Osteoblast (primary cell): ENCODE measurements at regions not wholly inside any gene's neighbourhood (a gene's known extent, or its start where the extent isn't known, plus 50 kb on each side); places are given as distances from the start of the nearest gene placed in this dataset.

Source experiments
- DNase-seq: peaks from one replicate; pipeline ENCODE4 v3.0.0; 2011; ENCODE audit warnings: low spot score, mixed read lengths; ENCODE audit not compliant: insufficient read length; ENCODE audit errors: missing footprints
- H2AFZ ChIP-seq: 2 replicates; pipeline ENCODE4 v1.6.0; 2011; ENCODE audit warnings: mild to moderate bottlenecking, low read length
- H3K27ac ChIP-seq: 2 replicates; pipeline ENCODE4 v1.5.1; 2011; ENCODE audit warnings: mild to moderate bottlenecking, low read depth, low read length, moderate library complexity
- H3K27me3 ChIP-seq: 2 replicates; pipeline ENCODE4 v1.6.0; 2012; ENCODE audit warnings: mild to moderate bottlenecking, control low read depth, inconsistent platforms, low read length, moderate library complexity; ENCODE audit not compliant: insufficient read depth
- H3K36me3 ChIP-seq: 2 replicates; pipeline ENCODE4 v1.5.1; 2011; ENCODE audit warnings: mild to moderate bottlenecking, low read length, control low read depth, moderate library complexity; ENCODE audit not compliant: insufficient read depth
- H3K4me1 ChIP-seq: 2 replicates; pipeline ENCODE4 v1.5.1; 2011; ENCODE audit warnings: mild to moderate bottlenecking, low read length, control low read depth, moderate library complexity; ENCODE audit not compliant: insufficient read depth
- H3K4me2 ChIP-seq: 2 replicates; pipeline ENCODE4 v1.6.0; 2011; ENCODE audit warnings: mild to moderate bottlenecking, low read length; ENCODE audit not compliant: insufficient read depth
- H3K4me3 ChIP-seq: fragments of 200-600 bp; sonication (generic); 3 replicates; pipeline ENCODE4 v1.5.1; 2012; ENCODE audit warnings: mild to moderate bottlenecking, low read length, inconsistent platforms; ENCODE audit not compliant: insufficient read depth
- H3K79me2 ChIP-seq: 2 replicates; pipeline ENCODE4 v1.6.0; 2012; ENCODE audit warnings: mild to moderate bottlenecking, low read length, control low read depth, inconsistent platforms; ENCODE audit not compliant: insufficient read depth
- H3K9me3 ChIP-seq: 2 replicates; pipeline ENCODE4 v1.5.1; 2011; ENCODE audit warnings: low read depth, low read length, control low read depth
- H4K20me1 ChIP-seq: 2 replicates; pipeline ENCODE4 v1.6.0; 2012; ENCODE audit warnings: mild to moderate bottlenecking, low read length, control low read depth; ENCODE audit not compliant: insufficient read depth
- CTCF ChIP-seq: IDR thresholded peaks from 2 replicates; pipeline ENCODE4 v1.5.1; 2011; ENCODE audit warnings: mild to moderate bottlenecking, low read depth, low read length, moderate library complexity; ENCODE audit errors: extremely low read depth

- no peaks in the 10 kb centered on the region for H3K9me3 ChIP-seq
- no peak overlapping the region for H3K4me3 ChIP-seq
- no peaks in the 10 kb centered on the region for H3K27me3 ChIP-seq
- H4K20me1 ChIP-seq: no peaks in the 10 kb centered on the region
- DNase-seq: no peak
- no peaks in the 10 kb centered on the region for H3K36me3 ChIP-seq
- TF ChIP-seq CTCF: peak; percentile 11
- no peaks in the 10 kb centered on the region for H3K79me2 ChIP-seq
- H3K4me1 ChIP-seq: no peaks in the 10 kb centered on the region
- H3K4me2 ChIP-seq: no peak overlapping the region
- no peak overlapping the region for H3K27ac ChIP-seq
- no peak overlapping the region for H2AFZ ChIP-seq
Observed at GRCh38 chr13:76223565-76223964, 587.4 kb downstream of the LMO7 start.

GRCh38 chr13:76222511-76222910, 586.4 kb downstream of the LMO7 start:
- no peak overlapping the region for H3K4me2 ChIP-seq
- H3K36me3 ChIP-seq: no peaks in the 10 kb centered on the region
- no peak overlapping the region for H3K4me3 ChIP-seq
- no peak overlapping the region for H3K27ac ChIP-seq
- DNase-seq: no peak
- no peaks in the 10 kb centered on the region for H3K27me3 ChIP-seq
- no peaks in the 10 kb centered on the region for H3K79me2 ChIP-seq
- TF ChIP-seq CTCF: no peak
- no peaks in the 10 kb centered on the region for H3K9me3 ChIP-seq
- H3K4me1 ChIP-seq: no peaks in the 10 kb centered on the region
- no peak overlapping the region for H2AFZ ChIP-seq
- no peaks in the 10 kb centered on the region for H4K20me1 ChIP-seq

- no peak overlapping the region for H2AFZ ChIP-seq
- no peaks in the 10 kb centered on the region for H3K9me3 ChIP-seq
- H3K4me1 ChIP-seq: no peaks in the 10 kb centered on the region
- no peaks in the 10 kb centered on the region for H3K36me3 ChIP-seq
- H3K27ac ChIP-seq: no peak overlapping the region
- DNase-seq: no peak
- no peaks in the 10 kb centered on the region for H3K79me2 ChIP-seq
- H3K4me2 ChIP-seq: no peak overlapping the region
- no peaks in the 10 kb centered on the region for H4K20me1 ChIP-seq
- no peak overlapping the region for H3K4me3 ChIP-seq
- no peaks in the 10 kb centered on the region for H3K27me3 ChIP-seq
- TF ChIP-seq CTCF: no peak
Observed at GRCh38 chr13:76216729-76217128, 580.6 kb downstream of the LMO7 start.

- no peaks in the 10 kb centered on the region for H3K9me3 ChIP-seq
- no peak overlapping the region for H3K4me3 ChIP-seq
- no peak overlapping the region for H3K27ac ChIP-seq
- no peaks in the 10 kb centered on the region for H3K4me1 ChIP-seq
- no peaks in the 10 kb centered on the region for H4K20me1 ChIP-seq
- no peak overlapping the region for H2AFZ ChIP-seq
- H3K36me3 ChIP-seq: no peaks in the 10 kb centered on the region
- H3K4me2 ChIP-seq: no peak overlapping the region
- no peaks in the 10 kb centered on the region for H3K79me2 ChIP-seq
- no peak for TF ChIP-seq CTCF
- no peak for DNase-seq
- H3K27me3 ChIP-seq: no peaks in the 10 kb centered on the region
Observed at GRCh38 chr13:76214001-76214400, 577.9 kb downstream of the LMO7 start.
